ENCODE measurements at regions not wholly inside any gene's neighbourhood (a gene's known extent, or its start where the extent isn't known, plus 50 kb on each side); places are given as distances from the start of the nearest gene placed in this dataset.

GRCh38 chr18:61949946-61950345 is 57.1 kb upstream of the RNF152 start:
- DNase-seq (ENCODE audit: low read depth): no peak

DNA sequence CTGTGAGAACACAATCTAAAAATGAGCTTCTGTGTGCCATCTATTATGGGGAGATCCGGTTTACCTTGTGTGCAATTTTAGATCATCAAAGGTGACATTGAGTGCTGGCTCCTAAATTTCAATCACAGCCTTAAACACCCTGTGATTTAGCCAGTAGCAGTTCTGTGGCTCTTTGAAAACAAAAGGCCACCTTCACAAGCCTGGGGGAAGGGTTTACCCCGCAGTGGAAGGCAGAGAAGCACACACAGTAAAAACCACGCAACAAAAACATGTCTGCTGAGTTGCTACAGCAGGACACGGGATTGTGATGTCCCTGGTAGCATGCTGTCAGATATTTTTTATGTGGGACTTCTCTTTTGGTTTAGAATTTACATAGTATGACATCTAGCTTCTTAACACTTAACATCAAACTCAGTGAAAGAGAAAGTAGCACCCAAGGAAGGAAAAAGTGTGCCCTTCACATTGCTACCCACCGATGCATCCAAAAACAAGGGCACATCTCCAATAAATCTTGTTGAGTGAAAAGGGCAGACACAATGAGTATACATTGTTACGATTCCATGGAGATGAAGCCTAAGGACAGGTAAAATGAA is 56.1 kb upstream of the RNF152 start:
- DNase-seq (ENCODE audit: low read depth): no peak

- no peak for DNase-seq (ENCODE audit: low read depth)
These were observed 55.5 kb upstream of the RNF152 start for GRCh38 chr18:61948281-61948741.

DNA sequence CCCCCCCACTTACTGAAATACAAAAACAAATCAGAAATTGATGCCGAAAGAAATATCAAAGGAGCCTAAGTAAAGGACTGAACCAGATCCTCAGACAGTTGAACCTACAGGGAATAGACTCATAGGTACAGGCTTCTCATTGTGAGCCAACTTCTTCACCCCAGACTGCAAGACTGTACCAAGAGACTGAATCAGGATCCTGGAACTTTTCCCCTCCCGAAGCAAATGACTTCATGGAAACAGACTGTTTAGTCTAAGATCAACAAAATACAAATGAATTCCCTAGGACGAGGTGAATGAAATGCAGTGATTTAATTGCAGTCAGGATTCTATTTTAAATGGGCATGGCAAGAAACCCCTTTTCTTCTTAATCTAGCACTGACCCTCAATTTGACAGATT is 53.6 kb upstream of the RNF152 start:
- no peak for DNase-seq (ENCODE audit: low read depth)

- DNase-seq (ENCODE audit: low read depth): no peak
These were observed 50.6 kb upstream of the RNF152 start for GRCh38 chr18:61943175-61943964.

Data from T follicular helper cell (primary cell).